OCI-LY7 (cell line): ENCODE measurements at regions not wholly inside any gene's neighbourhood (a gene's known extent, or its start where the extent isn't known, plus 50 kb on each side); places are given as distances from the start of the nearest gene placed in this dataset.

ENCODE experiments used
- CTCF ChIP-seq: fragments of 200-600 bp; sonication (generic); conservative IDR thresholded peaks from 2 replicates; pipeline ENCODE4 v1.5.1; 2014; ENCODE audit warnings: mild to moderate bottlenecking, antibody characterized with exemption, low read length, moderate library complexity, mixed read lengths
- EZH2phosphoT487 ChIP-seq: fragments of 200-600 bp; sonication (generic); IDR thresholded peaks from 2 replicates; pipeline ENCODE4 v1.6.1; 2018; ENCODE audit warnings: low read depth, borderline replicate concordance, mild to moderate bottlenecking, mixed run types, antibody characterized with exemption, low read length, moderate library complexity, mixed read lengths

GRCh38 chr3:30465454-30465853, 140.9 kb upstream of the TGFBR2 start:
- no peak for TF ChIP-seq CTCF
- no peak for TF ChIP-seq EZH2phosphoT487
